HG03342 (cell line): ENCODE measurements at regions not wholly inside any gene's neighbourhood (a gene's known extent, or its start where the extent isn't known, plus 50 kb on each side); places are given as distances from the start of the nearest gene placed in this dataset.

Source experiments
- ATAC-seq: cut with Tn5 transposase; IDR thresholded peaks from one replicate; pipeline ENCODE4 v1.9.1; 2021; ENCODE audit warnings: mild to moderate bottlenecking, moderate library complexity; ENCODE audit not compliant: unreplicated experiment

DNA sequence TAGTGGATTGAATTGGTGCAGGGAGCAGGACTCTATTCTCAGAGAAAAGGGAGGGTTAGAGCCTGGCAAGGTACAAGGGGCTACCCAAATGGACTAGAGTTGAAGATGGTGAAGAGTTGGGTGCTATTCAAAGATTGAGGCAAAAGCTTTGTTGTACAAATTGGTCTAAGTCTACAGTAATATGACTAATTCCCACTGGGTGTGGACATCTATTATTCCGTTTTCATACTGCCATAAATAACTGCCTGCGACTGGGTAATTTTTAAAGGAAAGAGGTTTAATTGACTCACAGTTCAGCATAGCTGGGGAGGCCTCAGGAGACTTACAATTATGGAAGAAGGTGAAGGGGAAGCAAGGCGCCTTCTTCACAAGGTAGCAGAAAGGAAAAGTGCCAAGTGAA, 266.3 kb downstream of the TPBG start:
- no peak for ATAC-seq

DNA sequence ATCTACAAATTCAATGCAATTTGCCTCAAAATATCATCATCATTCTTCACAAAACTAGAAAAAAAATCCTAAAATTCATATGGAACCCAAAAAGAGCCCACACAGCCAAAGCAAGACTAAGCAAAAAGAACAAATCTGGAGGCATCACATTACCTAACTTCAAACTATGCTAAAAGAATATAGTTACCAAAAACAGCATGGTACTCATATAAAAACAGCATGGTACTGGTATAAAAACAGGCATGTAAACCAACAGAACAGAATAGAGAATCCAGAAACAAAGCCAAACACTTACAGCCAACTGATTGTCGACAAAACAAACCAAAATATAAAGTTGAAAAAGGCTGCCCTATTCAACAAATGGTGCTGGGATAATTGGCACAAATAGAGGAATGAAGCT, 278.1 kb downstream of the TPBG start:
- ATAC-seq: no peak

DNA sequence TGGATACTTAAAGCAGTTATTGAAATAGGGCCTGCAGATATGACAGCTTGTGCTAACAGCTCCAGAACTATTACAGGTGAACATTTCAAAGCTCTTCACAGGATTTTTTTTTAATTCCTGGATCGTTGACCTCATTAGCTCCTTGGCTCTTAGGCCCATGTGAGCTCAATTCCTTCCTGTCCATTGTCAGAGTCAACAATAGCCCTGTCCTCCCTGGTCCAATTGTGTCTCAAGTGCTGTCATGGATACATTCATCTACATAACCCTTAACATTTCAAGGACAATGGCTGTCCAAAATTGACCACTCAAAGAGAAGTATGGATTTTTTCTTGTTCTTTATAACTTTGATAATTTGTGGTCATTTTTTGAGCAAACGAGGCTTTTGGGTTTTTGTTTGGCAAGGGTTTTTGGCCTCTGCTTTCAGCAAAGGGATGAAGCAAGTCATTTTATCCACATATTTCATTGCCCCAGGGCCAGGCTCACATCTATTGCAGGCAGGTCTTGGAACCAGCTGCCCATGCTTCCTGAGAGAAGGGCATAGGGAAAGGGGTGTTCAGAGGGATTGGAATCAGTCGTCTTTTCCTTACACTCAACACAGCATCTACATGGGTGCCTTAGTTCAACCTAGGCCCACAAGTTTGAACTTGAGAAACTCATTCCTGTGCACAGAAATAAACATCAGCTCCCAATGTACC, 282.1 kb downstream of the TPBG start:
- ATAC-seq: no peak

DNA sequence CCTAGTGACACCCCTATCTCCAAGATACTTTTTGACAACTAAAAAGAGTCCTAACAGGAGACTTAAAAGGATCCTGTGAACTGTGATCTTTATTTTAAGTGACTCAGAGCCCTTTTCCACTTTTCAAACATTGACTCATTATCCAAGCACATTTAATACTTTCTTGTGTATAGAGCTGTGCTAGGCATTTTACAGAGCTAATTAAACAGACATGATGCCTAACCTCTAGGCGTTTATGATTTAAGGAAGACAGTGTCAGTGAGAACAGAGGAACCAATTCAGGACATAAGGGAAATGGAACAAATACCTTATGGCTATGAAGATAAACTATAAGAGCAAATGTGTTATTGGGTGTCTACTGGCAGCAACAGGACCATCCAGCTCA, 282.6 kb downstream of the TPBG start:
- no peak for ATAC-seq

DNA sequence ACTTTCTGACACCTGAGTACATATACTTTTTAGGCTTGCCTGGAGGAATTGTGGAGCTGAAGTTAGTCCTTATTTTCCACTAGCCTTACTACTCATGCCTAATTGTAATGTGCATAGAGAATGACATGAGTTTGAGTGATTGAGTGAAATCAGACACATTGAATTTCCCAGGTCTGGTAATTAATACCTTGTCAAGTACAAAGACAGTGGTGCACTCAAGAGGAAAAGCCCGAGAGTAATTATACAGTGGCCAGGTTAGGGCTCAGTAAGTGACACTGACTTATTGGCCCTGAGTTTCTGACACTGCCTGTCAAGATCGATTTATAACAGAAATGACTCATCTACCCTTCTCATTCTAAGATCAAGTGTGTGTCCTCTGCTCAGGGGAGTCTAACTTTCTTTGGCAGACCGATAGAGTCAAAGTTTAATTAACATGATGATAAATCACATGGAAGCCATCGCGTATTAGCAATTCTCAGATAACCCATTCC, 288.3 kb downstream of the TPBG start:
- ATAC-seq: no peak

DNA sequence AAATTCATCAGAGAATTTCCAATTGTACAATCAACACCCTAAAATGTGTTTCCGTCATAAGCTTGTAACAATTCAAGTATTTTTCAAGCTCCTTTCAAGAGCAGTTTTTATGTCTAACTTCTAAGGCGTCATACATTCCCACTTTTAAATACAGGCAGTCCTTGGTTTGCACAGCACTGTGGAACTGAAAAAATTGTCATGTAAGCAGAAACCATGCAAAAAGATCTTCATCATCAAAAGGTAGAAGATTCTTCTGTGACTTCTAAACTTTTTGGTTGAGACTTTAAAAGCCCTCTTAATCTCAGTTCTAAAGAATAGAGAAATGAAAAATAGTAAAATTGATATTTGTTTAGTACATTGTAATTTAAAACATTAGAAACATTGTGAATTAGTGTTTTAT, 315.6 kb downstream of the TPBG start:
- no peak for ATAC-seq

DNA sequence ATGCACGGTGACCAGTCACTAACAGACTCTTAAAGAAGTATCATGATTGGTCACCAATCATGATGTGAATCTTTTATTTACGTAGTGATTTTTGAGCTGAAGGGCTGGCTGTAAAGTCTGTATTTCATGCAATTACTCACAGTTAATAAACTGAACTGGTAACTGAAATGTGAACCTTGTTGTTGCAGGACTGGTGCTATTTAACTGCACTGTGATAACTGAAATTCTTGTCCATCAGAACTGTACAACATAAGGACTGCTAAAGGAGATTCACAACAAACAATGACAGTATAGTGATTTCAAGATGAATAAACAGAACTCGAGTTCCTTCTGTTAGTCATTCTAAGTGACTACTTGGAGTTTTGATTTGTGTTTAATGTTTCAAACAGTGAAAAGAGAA, 316.6 kb downstream of the TPBG start:
- no peak for ATAC-seq

DNA sequence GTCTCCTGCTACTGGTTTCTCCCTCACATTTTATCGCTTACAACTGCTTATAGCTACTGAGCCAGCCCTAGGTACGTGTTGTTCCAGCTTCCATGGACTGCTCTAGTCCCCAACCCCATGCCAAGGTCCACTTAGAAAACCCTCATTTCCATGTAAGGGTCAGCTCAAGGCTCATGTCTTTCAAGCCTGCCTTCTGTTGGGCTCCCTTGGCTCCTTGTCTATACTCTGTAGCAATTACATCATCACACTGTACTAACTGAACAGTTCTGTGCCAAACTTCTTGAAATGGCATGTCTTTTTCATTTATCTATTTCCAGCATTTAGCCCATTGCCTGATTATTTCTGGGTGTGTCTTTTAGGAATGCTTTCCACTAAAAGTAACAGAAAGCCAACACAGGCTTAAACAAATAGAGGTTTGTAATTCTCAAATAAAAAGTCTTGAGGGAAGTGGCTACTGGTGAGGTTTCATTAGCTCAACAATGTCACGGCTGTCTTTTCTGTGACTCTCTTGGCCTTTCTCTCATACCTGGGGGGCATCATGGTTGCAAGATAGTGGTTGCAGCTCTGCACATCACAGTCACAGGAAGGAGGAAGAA, 317.6 kb downstream of the TPBG start:
- ATAC-seq: no peak

DNA sequence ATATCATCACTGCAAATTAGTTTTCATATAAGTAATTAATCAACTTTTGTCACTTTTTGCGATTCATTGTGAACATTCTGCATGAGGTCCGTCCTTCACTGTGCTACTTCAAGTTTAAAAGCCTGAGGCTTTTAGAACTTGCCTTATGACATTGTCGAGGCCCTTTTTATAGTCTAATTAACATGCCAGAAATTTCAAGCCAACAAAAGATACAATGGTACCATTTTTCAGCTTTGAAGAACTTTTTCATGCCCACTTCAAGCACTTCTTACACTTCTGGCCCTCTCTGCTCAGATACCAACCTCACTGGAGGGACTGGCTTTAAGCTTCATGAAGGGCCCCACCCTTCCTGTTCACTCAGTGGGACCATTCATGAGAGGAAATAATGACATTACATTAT, 323.1 kb downstream of the TPBG start:
- ATAC-seq: no peak

DNA sequence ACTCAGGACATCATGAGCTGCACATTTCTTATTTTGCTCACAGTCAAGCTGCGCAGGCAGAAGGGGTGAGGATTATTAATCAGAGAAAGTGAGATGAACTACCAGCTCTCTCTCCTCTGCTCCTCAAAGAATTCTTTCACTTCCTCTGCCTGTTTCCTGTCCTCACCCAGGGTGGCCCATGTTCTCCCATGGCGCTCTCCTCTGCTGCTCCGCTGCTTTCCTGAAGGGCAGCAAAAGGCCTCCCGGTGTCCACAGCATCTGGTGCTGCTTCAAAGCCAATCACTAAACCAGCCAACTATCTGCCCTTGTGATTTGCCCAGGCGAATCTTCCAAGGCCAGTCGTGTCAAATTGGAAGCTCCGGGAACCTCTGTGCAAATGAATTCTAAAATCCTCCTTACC, 324.2 kb downstream of the TPBG start:
- no peak for ATAC-seq

DNA sequence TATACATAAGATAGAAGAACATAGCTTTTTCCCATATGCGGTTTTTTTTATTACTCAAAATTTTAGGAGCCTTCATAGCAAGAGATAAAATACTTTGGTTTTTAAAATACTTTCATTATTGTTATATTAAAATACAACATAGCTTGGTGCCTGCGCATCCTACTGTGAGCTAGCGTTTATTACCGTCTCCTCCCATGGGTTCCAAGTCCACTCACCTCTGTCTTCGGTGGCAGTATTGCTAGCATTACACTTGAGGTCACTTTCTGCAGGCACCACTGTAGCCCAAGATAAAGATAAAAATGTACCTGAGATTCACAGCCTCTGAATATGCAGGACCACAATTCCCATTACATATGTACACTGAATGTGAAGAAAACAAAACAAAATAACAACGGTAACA, 326.7 kb downstream of the TPBG start:
- ATAC-seq: no peak

DNA sequence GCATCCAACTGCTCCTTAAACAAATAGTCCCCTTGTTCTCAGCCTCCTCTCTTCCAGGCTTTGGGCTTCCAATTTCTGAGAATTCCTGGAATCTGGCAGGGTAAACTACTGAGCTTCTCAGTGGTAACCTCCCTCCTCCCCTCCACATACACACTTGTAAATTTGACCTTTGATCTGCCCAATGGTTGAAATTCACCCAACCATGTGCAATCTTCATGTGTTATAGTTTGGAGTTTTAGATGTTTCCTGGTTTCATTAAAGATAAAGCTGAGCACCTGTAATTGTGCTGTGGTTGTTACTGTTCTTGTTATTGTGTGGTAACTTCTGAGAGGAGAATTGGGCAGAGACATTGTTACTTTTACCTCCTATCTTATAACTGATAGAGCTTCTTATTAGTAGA, 328.4 kb downstream of the TPBG start:
- no peak for ATAC-seq

DNA sequence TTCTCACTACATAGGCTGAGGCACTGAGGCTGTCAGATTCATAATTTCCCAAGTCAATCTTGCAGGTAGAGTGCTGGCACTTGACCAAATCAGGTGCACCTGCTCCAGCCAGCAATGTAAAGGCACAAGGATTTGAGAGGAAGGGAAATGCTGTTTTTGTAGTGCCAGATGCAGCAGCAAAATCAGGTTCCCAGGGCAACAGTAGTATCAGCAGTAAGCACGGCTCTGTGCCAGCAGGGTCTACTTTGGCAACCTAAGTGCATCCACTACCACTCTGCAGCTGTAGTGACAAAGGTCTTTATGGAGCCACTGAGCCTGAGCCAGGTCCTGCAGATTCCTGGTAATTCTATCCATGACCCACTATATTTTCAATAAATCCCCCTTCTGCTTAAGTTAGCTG, 329.5 kb downstream of the TPBG start:
- no peak for ATAC-seq

DNA sequence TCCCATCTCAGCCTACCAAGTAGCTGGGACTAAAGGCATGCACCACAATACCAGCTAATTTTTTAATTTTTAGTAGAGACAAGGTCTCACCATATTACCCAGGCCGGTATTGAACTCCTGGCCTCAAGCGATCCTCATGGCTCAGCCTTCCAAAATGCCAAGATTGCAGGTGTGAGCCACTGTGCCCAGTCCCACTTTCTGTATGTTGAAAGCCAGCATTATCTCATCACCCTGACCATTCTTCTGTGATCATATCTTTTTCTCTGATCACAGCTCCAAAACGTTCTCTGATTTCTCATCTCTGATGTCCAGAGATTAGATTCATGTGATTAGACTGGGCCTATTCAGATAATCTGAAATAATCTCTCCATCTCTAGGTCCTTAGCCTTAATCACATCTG, 337.7 kb downstream of the TPBG start:
- ATAC-seq: no peak

DNA sequence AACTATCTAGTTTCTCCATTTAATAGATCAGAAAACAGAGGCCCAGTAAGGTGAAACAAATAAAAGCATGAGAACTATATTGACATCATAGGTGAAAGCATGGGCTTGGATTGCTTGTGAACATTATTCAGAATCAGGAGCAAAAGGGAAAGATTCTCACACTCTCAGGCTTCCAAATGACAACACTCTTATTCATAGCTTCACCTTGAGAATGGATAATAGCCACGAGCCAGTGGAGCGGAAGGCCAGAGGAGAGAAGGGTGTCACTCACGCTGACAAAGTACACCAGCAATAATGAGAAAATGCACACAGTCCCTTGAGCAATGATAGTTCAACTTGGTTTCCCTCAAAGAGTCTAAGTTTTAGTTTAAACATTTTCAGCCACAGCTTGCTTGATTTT, 339.0 kb downstream of the TPBG start:
- ATAC-seq: no peak

DNA sequence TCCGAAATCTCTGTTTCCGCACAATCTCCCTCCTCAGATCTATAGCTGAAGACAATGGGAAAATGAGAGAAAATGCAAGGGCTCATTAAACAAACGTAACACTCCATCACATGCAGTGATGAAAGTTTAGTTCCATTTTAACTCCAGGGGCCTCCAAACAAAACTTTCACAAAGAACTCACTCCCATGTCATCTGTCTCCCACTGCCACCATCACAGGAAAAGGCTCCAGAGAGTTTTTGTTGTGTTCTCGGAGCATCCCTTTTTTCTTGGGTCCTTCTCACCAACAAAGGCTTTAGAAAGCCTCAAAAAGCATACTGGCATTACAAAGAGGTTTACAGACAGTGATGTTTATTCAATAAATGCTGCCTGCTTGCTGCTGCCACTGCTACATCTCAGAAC, 339.6 kb downstream of the TPBG start:
- no peak for ATAC-seq

DNA sequence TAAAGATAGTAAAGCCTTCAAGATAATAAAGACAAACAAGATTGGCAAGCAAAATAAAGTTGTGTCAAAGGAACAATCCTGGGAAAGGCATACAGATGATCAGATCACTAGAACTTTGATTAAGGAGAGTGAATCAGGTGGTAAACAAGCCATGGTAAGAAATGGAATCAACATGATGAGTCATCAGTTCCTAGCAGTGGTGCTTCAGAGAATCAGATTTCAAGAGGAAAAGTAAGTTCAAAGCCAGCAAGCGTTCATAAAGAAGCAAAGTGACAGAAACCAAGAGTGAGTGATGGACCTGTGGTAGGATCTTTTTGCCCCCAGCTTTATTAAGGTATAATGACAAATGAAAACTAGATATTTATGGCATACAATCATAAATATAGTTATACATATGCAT, 340.4 kb downstream of the TPBG start:
- ATAC-seq: no peak

DNA sequence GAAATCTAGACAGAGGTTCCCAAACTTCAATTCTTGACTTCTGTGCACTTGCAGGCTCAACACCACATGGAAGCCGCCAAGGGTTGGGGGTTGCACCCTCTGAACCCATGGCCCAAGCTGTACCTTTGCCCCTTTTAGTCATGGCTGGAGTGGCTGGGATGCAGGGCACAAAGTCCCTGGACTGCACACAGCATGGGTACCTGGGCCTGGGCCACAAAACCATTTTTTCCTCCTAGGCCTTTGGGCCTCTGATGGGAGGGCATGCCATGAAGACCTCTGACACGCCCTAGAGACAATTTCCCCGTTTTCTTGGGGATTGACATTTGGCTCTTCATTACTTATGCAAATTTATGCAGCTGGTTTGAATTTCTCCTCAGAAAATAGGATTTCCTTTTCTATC, 342.0 kb downstream of the TPBG start:
- ATAC-seq: no peak

DNA sequence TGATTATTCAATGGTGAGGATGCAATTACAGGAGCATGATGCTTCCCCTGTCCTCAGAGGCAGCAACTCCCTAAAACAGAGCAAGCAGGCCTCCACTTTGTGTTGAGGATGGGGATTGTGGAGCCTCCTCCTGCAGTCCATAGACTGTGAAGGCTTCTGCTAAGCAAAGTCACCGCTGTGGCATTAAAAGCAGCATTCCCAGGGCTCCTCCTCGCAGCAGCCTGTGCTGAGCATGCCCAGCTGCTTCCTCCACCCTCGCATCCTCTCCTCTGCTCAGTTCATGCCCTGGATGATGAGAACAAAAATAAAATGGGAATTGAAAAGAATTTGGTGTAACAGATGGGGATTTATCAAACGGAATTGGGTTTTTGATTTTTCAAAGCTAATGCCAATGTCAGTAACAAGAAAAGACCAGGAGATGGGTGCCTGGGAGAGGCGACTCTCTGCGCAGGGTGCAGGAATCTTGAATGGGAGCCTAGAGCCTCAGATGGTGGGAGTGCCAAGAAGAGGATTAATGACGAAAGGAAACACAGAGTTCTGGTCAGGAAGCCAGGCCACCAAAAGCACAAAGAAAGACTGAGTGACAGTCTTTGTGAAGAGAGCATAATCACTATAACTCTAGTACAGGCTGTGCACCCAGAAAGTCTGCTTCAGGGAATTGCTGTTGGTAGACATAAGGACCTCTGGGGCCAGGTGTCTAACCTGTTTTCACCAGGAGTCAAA, 347.6 kb downstream of the TPBG start:
- ATAC-seq: no peak

DNA sequence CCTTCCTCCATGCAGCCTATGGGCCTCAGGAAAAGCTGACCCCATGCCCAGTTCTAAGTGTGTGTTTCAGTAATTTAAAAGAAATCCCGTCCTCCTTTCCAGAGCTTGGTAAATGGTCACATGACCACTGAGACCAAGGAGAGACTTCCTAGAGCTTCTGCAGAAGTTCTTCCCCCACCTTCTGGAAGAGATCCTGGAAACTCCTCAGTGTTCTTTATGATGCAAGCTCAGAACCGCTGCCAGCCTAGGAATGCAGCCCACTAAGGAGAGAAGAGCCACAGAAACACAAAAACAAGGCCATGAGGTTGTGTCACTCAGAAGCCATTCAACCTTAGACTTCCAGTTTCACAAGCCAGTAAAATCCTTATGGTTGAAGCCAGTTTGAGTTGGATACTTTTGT, 348.4 kb downstream of the TPBG start:
- ATAC-seq: no peak

DNA sequence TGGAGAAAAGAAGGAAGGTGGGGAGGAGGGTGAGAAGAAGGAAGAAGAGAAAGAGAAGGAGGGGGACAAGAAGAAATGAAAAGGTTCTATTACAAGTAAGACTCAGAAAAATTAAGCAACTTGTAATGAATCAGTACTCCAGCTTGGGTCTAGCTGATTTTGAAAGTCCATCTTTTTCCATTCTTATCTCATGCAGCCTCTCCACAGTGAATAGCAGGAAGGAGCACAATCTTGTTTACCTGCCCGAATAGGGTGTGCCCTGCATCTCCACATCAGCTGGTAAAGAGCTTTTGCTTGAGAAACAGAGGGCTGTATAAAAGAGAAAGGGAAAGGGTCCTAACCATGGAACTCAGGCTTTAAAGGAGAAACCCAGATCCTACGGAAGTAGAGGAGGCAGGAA, 348.8 kb downstream of the TPBG start:
- ATAC-seq: no peak

DNA sequence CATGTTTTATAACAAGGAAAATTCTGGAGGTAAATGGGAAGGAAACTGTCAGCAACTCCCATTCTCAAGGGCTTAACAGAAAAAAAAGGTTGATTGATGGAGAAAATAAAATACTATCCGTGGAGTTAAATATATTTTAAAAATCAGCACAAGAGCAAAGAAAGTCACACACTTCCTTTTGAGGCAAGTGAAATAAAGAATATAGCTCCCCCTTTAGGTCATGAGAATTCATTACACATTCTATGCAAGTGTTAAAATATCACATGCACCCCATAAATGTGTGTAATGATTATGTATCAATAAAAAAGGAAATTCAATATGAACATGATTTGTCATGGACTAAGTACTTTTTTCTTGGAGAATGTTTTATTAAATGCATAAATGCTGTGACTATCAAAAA, 349.2 kb downstream of the TPBG start:
- peak; percentile 59 for ATAC-seq
